HL-60 (cell line): ENCODE measurements at regions not wholly inside any gene's neighbourhood (a gene's known extent, or its start where the extent isn't known, plus 50 kb on each side); places are given as distances from the start of the nearest gene placed in this dataset.

ENCODE experiments used
- POLR2AphosphoS5 ChIP-seq: IDR thresholded peaks from 2 replicates; pipeline ENCODE4 v1.6.1; 2012; ENCODE audit warnings: low read depth
- TF ChIP-seq, protein P1 (sequence below): IDR thresholded peaks from one replicate; pipeline ENCODE4 v1.5.1; 2011; ENCODE audit warnings: low read length, control low read depth, inconsistent platforms; ENCODE audit not compliant: insufficient read depth

- no peak for TF ChIP-seq POLR2AphosphoS5
- TF ChIP-seq, protein P1, sequence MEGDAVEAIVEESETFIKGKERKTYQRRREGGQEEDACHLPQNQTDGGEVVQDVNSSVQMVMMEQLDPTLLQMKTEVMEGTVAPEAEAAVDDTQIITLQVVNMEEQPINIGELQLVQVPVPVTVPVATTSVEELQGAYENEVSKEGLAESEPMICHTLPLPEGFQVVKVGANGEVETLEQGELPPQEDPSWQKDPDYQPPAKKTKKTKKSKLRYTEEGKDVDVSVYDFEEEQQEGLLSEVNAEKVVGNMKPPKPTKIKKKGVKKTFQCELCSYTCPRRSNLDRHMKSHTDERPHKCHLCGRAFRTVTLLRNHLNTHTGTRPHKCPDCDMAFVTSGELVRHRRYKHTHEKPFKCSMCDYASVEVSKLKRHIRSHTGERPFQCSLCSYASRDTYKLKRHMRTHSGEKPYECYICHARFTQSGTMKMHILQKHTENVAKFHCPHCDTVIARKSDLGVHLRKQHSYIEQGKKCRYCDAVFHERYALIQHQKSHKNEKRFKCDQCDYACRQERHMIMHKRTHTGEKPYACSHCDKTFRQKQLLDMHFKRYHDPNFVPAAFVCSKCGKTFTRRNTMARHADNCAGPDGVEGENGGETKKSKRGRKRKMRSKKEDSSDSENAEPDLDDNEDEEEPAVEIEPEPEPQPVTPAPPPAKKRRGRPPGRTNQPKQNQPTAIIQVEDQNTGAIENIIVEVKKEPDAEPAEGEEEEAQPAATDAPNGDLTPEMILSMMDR: no peak
Observed at GRCh38 chr5:130845049-130845765, 319.8 kb downstream of the HINT1 start.
